ENCODE measurements at regions not wholly inside any gene's neighbourhood (a gene's known extent, or its start where the extent isn't known, plus 50 kb on each side); places are given as distances from the start of the nearest gene placed in this dataset.
A peak's percentile ranks its signal among the peaks of the same experiment; 100 is the strongest.

- no peak for DNase-seq (ENCODE audit: low spot score in 2 of 2, unreplicated experiment in 2 of 2)
- H3K27ac Mint-ChIP-seq: no peak overlapping the region
- peaks cover 20% of the 10 kb centered on the region for H3K9me3 Mint-ChIP-seq
- peaks cover 3% of the 10 kb centered on the region for H3K36me3 Mint-ChIP-seq
- no peaks in the 10 kb centered on the region for H3K27me3 Mint-ChIP-seq (ENCODE audit: low read depth)
- peaks cover 6% of the 10 kb centered on the region for H3K4me1 Mint-ChIP-seq
- no peak overlapping the region for H3K4me3 Mint-ChIP-seq
- TF ChIP-seq, protein P1, sequence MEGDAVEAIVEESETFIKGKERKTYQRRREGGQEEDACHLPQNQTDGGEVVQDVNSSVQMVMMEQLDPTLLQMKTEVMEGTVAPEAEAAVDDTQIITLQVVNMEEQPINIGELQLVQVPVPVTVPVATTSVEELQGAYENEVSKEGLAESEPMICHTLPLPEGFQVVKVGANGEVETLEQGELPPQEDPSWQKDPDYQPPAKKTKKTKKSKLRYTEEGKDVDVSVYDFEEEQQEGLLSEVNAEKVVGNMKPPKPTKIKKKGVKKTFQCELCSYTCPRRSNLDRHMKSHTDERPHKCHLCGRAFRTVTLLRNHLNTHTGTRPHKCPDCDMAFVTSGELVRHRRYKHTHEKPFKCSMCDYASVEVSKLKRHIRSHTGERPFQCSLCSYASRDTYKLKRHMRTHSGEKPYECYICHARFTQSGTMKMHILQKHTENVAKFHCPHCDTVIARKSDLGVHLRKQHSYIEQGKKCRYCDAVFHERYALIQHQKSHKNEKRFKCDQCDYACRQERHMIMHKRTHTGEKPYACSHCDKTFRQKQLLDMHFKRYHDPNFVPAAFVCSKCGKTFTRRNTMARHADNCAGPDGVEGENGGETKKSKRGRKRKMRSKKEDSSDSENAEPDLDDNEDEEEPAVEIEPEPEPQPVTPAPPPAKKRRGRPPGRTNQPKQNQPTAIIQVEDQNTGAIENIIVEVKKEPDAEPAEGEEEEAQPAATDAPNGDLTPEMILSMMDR (IDR thresholded peaks at IDR 0.05; ENCODE audit: unreplicated experiment): no peak
Observed at GRCh38 chr4:60879135-60879701, 320.9 kb upstream of the ADGRL3 start.

GRCh38 chr4:60884587-60884986 lies 315.5 kb upstream of the ADGRL3 start:
- no peak for DNase-seq (ENCODE audit: low spot score in 2 of 2, unreplicated experiment in 2 of 2)
- Mint-ChIP-seq H3K27ac (peak overlapping the region; percentile 5), H3K9me3 (peaks cover 11% of the 10 kb centered on the region), H3K4me3 (peak overlapping the region; percentile 28), H3K36me3 (no peaks in the 10 kb centered on the region), H3K27me3 (ENCODE audit: low read depth) (no peaks in the 10 kb centered on the region), H3K4me1 (peaks cover 18% of the 10 kb centered on the region)
- TF ChIP-seq, protein P1 (IDR thresholded peaks at IDR 0.05; ENCODE audit: unreplicated experiment): no peak

DNA sequence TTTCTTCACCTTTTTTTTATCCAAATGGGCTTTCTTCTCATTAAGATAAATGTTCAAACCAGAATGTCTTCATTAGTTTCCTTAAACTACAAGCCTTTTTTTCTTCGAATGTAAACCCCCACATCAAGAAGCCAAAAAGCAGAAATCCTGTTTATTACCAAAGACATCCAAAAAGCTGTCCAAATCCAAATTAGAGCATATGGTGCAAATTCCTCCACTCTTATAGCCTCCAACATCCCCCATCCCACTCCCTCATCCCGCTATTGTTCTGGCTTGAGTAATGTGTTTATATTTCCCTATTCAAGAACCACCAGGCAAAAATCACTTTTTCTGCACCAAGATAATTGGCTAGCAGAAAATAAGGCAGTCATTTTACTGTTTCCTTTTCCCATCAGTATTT lies 315.1 kb upstream of the ADGRL3 start:
- peaks cover 9% of the 10 kb centered on the region for H3K9me3 Mint-ChIP-seq
- H3K4me1 Mint-ChIP-seq: peaks cover 18% of the 10 kb centered on the region
- peak overlapping the region; percentile 28 for H3K4me3 Mint-ChIP-seq
- no peaks in the 10 kb centered on the region for H3K36me3 Mint-ChIP-seq
- no peak for DNase-seq (ENCODE audit: low spot score in 2 of 2, unreplicated experiment in 2 of 2)
- no peak overlapping the region for H3K27ac Mint-ChIP-seq
- TF ChIP-seq, protein P1 (IDR thresholded peaks at IDR 0.05; ENCODE audit: unreplicated experiment): no peak
- H3K27me3 Mint-ChIP-seq (ENCODE audit: low read depth): no peaks in the 10 kb centered on the region

- peaks cover 18% of the 10 kb centered on the region for H3K9me3 Mint-ChIP-seq
- H3K36me3 Mint-ChIP-seq: no peaks in the 10 kb centered on the region
- no peak for DNase-seq (ENCODE audit: low spot score in 2 of 2, unreplicated experiment in 2 of 2)
- no peak overlapping the region for H3K27ac Mint-ChIP-seq
- no peak overlapping the region for H3K4me3 Mint-ChIP-seq
- no peaks in the 10 kb centered on the region for H3K27me3 Mint-ChIP-seq (ENCODE audit: low read depth)
- peaks cover 10% of the 10 kb centered on the region for H3K4me1 Mint-ChIP-seq
- TF ChIP-seq, protein P1 (IDR thresholded peaks at IDR 0.05; ENCODE audit: unreplicated experiment): no peak
Observed at GRCh38 chr4:60890743-60891142, 309.4 kb upstream of the ADGRL3 start.

GRCh38 chr4:60891947-60892346 lies 308.2 kb upstream of the ADGRL3 start:
- TF ChIP-seq, protein P1 (IDR thresholded peaks at IDR 0.05; ENCODE audit: unreplicated experiment): no peak
- peaks cover 18% of the 10 kb centered on the region for H3K4me1 Mint-ChIP-seq
- peak overlapping the region; percentile 21 for H3K27ac Mint-ChIP-seq
- no peak for DNase-seq (ENCODE audit: low spot score in 2 of 2, unreplicated experiment in 2 of 2)
- H3K27me3 Mint-ChIP-seq (ENCODE audit: low read depth): no peaks in the 10 kb centered on the region
- H3K4me3 Mint-ChIP-seq: no peak overlapping the region
- H3K36me3 Mint-ChIP-seq: no peaks in the 10 kb centered on the region
- peaks cover 18% of the 10 kb centered on the region for H3K9me3 Mint-ChIP-seq

DNA sequence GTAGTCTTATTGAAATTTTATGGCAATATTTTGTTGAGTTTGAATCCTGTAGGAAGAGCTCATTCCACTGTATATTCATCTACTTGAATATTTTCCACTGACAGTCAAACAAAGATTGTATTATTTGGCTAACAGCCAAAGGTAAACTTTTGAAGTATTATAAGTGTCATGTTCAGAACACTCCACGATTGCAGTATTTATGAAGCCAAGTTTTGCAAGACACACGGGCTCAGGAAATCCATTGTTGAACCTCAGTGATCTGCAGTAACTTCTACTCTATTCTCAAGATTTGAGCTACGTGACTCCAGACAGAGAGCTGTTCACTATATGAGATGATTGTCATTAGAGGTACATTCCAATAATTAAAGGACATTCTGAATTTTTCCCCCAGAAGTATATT lies 302.7 kb upstream of the ADGRL3 start:
- Mint-ChIP-seq H3K27ac (peak overlapping the region; percentile 19), H3K36me3 (no peaks in the 10 kb centered on the region), H3K4me1 (peaks cover 16% of the 10 kb centered on the region), H3K9me3 (peaks cover 13% of the 10 kb centered on the region), H3K27me3 (ENCODE audit: low read depth) (no peaks in the 10 kb centered on the region), H3K4me3 (no peak overlapping the region)
- TF ChIP-seq, protein P1 (IDR thresholded peaks at IDR 0.05; ENCODE audit: unreplicated experiment): no peak
- no peak for DNase-seq (ENCODE audit: low spot score in 2 of 2, unreplicated experiment in 2 of 2)

All from mesothelial cell of epicardium (in vitro differentiated cells).